ENCODE measurements at regions not wholly inside any gene's neighbourhood (a gene's known extent, or its start where the extent isn't known, plus 50 kb on each side); places are given as distances from the start of the nearest gene placed in this dataset.

DNA sequence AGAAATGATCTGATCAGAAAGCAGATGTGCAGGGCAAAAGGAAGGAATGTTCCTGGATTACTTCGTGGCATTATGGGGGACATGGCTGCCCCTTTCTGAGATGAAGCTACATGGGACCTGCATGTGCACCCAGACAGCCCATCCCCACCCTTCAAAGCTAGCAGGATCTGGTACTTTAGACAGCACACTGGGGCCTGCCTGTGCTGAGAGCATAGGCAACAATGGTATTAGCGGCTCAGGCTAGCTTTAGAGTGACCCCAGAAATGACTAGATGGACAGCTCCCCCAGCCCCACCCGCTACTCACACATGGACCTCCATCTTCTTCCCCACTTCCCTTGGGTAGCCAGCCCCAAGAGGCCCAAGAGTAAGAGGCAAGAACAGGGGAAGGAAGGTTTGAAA lies 61.5 kb upstream of the NFE2L2 start:
- ATAC-seq: no peak
- Histone ChIP-seq H3K4me3 (ENCODE audit: low read depth in 2 of 2, low read length in 2 of 2) (no peak overlapping the region), H3K27ac (ENCODE audit: low read length) (no peak overlapping the region), H3K4me1 (ENCODE audit: control insufficient read depth, insufficient read depth, low read length) (0 out of 2 replicates have a peak, but pooled peaks cover 3% of the 10 kb centered on the region), H3K27me3 (ENCODE audit: control insufficient read depth, insufficient read depth, low read length) (no peaks in the 10 kb centered on the region), H3K36me3 (ENCODE audit: control insufficient read depth, insufficient read depth, low read length) (no peaks in the 10 kb centered on the region), H3K9me3 (ENCODE audit: control insufficient read depth, insufficient read depth, low read depth, low read length) (no peaks in the 10 kb centered on the region)
- no TSS peak for BruUV-seq (replicated peaks)
- TF ChIP-seq TCF7L2 (IDR thresholded peaks at IDR 0.05; ENCODE audit: low read depth, low read length) (no peak), SIN3A (IDR thresholded peaks at IDR 0.05; ENCODE audit: borderline replicate concordance, insufficient read depth, low read depth, low read length) (no peak), CTCF (IDR thresholded peaks at IDR 0.05) (no peak), POLR2AphosphoS5 (IDR thresholded peaks at IDR 0.05; ENCODE audit: low read depth, low read length) (no peak)
- DNase-seq (ENCODE audit: low read depth, low spot score): no peak
- ChIA-PET CTCF (no interaction called here), POLR2A (no interaction called here)
- intact Hi-C loops (cut with micrococcal nuclease; ENCODE audit: unreplicated experiment): loop anchor here (2.0 kb wide), 1 partner anchor 51 kb away; no protein-coding TSS in a partner anchor
- in situ Hi-C loops (cut with HindIII; ENCODE audit: low pct_unique_long_range_greater_than_20kb, low sequenced_read_pairs): no loop called here

- ATAC-seq (no peak), DNase-seq (ENCODE audit: low read depth, low spot score) (no peak)
- Histone ChIP-seq H3K27me3 (ENCODE audit: control insufficient read depth, insufficient read depth, low read length) (no peaks in the 10 kb centered on the region), H3K27ac (ENCODE audit: low read length) (no peak overlapping the region), H3K36me3 (ENCODE audit: control insufficient read depth, insufficient read depth, low read length) (no peaks in the 10 kb centered on the region), H3K9me3 (ENCODE audit: control insufficient read depth, insufficient read depth, low read depth, low read length) (no peaks in the 10 kb centered on the region), H3K4me1 (ENCODE audit: control insufficient read depth, insufficient read depth, low read length) (peaks cover 3% of the 10 kb centered on the region; the same call in 1 of the 2 replicates), H3K4me3 (ENCODE audit: low read depth in 2 of 2, low read length in 2 of 2) (no peak overlapping the region)
- in situ Hi-C loops (cut with HindIII; ENCODE audit: low pct_unique_long_range_greater_than_20kb, low sequenced_read_pairs): no loop called here
- no peak for TF ChIP-seq SIN3A (IDR thresholded peaks at IDR 0.05; ENCODE audit: borderline replicate concordance, insufficient read depth, low read depth, low read length)
- no peak for TF ChIP-seq TCF7L2 (IDR thresholded peaks at IDR 0.05; ENCODE audit: low read depth, low read length)
- 0 out of 2 replicates have a peak, but pooled peaks have one; percentile 13 for TF ChIP-seq CTCF (IDR thresholded peaks at IDR 0.05)
- ChIA-PET POLR2A (interaction anchor here (0.6 kb wide), 1 partner anchor 124 kb away, joined by 3 read pairs; no protein-coding TSS in a partner anchor), CTCF (no interaction called here)
- intact Hi-C loops (cut with micrococcal nuclease; ENCODE audit: unreplicated experiment): loop anchor here (2.0 kb wide), 1 partner anchor 52 kb away; no protein-coding TSS in a partner anchor
- no TSS peak for BruUV-seq (replicated peaks)
Observed at GRCh38 chr2:177326591-177326990, 62.1 kb upstream of the NFE2L2 start.

DNA sequence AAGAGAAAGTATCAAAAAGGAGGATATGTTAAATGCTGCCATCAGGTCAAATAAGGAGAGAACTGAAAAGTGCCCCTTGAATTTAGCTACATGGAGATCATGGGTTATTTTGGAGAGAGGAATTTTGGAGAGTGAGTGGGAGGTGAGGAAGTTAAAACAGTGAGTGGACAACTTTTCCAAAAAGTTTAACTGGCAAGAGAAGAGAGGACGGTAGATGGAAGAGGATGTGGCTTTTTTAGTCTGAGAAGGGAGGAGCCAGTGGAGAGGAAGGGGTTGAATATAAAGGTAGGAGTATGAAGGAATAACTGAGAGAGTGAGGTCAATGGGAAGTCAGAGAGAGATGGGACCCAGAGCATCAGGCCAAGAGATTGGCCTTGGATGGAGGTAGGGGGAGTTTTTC lies 62.5 kb upstream of the NFE2L2 start:
- BruUV-seq (replicated peaks): no TSS peak
- no peak for TF ChIP-seq SIN3A (IDR thresholded peaks at IDR 0.05; ENCODE audit: borderline replicate concordance, insufficient read depth, low read depth, low read length)
- TF ChIP-seq TCF7L2 (IDR thresholded peaks at IDR 0.05; ENCODE audit: low read depth, low read length): no peak
- H3K27me3 ChIP-seq (ENCODE audit: control insufficient read depth, insufficient read depth, low read length): no peaks in the 10 kb centered on the region
- intact Hi-C loops (cut with micrococcal nuclease; ENCODE audit: unreplicated experiment) (loop anchor here (2.0 kb wide), 1 partner anchor 52 kb away; no protein-coding TSS in a partner anchor), in situ Hi-C loops (cut with HindIII; ENCODE audit: low pct_unique_long_range_greater_than_20kb, low sequenced_read_pairs) (no loop called here)
- H3K27ac ChIP-seq (ENCODE audit: low read length): no peak overlapping the region
- DNase-seq (ENCODE audit: low read depth, low spot score): no peak
- no peak for ATAC-seq
- H3K4me1 ChIP-seq (ENCODE audit: control insufficient read depth, insufficient read depth, low read length): peaks cover 7% of the 10 kb centered on the region
- H3K36me3 ChIP-seq (ENCODE audit: control insufficient read depth, insufficient read depth, low read length): no peaks in the 10 kb centered on the region
- CTCF ChIA-PET: interaction anchor here (0.6 kb wide), 1 partner anchor 50 kb away, joined by 5 read pairs; no protein-coding TSS in a partner anchor
- POLR2A ChIA-PET: interaction anchor here (0.6 kb wide), 1 partner anchor 125 kb away, joined by 3 read pairs; no protein-coding TSS in a partner anchor
- H3K4me3 ChIP-seq (ENCODE audit: low read depth in 2 of 2, low read length in 2 of 2): no peak overlapping the region
- no peaks in the 10 kb centered on the region for H3K9me3 ChIP-seq (ENCODE audit: control insufficient read depth, insufficient read depth, low read depth, low read length)
